MCF 10A (cell line): ENCODE measurements at regions not wholly inside any gene's neighbourhood (a gene's known extent, or its start where the extent isn't known, plus 50 kb on each side); places are given as distances from the start of the nearest gene placed in this dataset.

Experiments
- BruUV-seq: library from RNA; stranded (reverse); fragments of 400-500 nt; replicated peaks from 2 replicates; lab custom pipeline; 2021; lab: Mats Ljungman, UMichigan
- CTCF ChIA-PET: fragments of 300-600 bp; sonication (Branson Sonifier 250); formaldehyde crosslinking; extraction: SDS; loops from one replicate; lab custom pipeline; 2021; ENCODE audit warnings: antibody characterized with exemption, inconsistent platforms; lab: Yijun Ruan, JAX
- POLR2A ChIA-PET: fragments of 300-600, 350-650 bp; sonication (Branson Sonifier 250); formaldehyde crosslinking; extraction: SDS; loops from one replicate; lab custom pipeline; 2020; ENCODE audit warnings: antibody characterized with exemption, inconsistent platforms; lab: Yijun Ruan, JAX
- DNase-seq: peaks from one replicate; pipeline ENCODE4 v3.0.0-alpha.2; 2018; ENCODE audit not compliant: unreplicated experiment
- H3K27ac Mint-ChIP-seq: one replicate; pipeline ENCODE4 v1.8.0; 2022; ENCODE audit warnings: mild to moderate bottlenecking, low read depth, mixed read lengths; ENCODE audit not compliant: unreplicated experiment
- H3K27me3 Mint-ChIP-seq: one replicate; pipeline ENCODE4 v1.8.0; 2022; ENCODE audit warnings: mixed read lengths; ENCODE audit not compliant: insufficient read depth, unreplicated experiment
- H3K36me3 Mint-ChIP-seq: one replicate; pipeline ENCODE4 v1.8.0; 2022; ENCODE audit warnings: mild to moderate bottlenecking, moderate library complexity, mixed read lengths; ENCODE audit not compliant: insufficient read depth, unreplicated experiment
- H3K4me1 Mint-ChIP-seq: one replicate; pipeline ENCODE4 v1.8.0; 2022; ENCODE audit warnings: mixed read lengths; ENCODE audit not compliant: insufficient read depth, unreplicated experiment
- H3K4me3 Mint-ChIP-seq: one replicate; pipeline ENCODE4 v1.8.0; 2022; ENCODE audit warnings: mild to moderate bottlenecking, moderate library complexity, mixed read lengths; ENCODE audit not compliant: unreplicated experiment
- H3K9me3 Mint-ChIP-seq: one replicate; pipeline ENCODE4 v1.8.0; 2022; ENCODE audit warnings: mixed read lengths; ENCODE audit not compliant: unreplicated experiment
- CTCF ChIP-seq: fragments of 200-600 bp; IDR thresholded peaks from one replicate; pipeline ENCODE4 v1.8.0; 2022; ENCODE audit warnings: antibody characterized with exemption, mild to moderate bottlenecking; ENCODE audit not compliant: unreplicated experiment
- intact Hi-C: fragments of 100-400 bp; cut with micrococcal nuclease; formaldehyde crosslinking; loops from 2 replicates; pipeline ENCODE4 v1.14.1; 2022

GRCh38 chr11:32178692-32179091 is 87.8 kb downstream of the RCN1 start:
- no peaks in the 10 kb centered on the region for H3K4me1 Mint-ChIP-seq
- peaks cover 33% of the 10 kb centered on the region for H3K27me3 Mint-ChIP-seq
- no peaks in the 10 kb centered on the region for H3K9me3 Mint-ChIP-seq
- TF ChIP-seq CTCF: no peak
- BruUV-seq: no TSS peak
- no peak for DNase-seq
- ChIA-PET CTCF (interaction anchor here (0.6 to 10.2 kb wide), 10 partner anchors 120 to 960 kb away, joined by 3 to 241 read pairs (median 4); no protein-coding TSS in a partner anchor), POLR2A (no interaction called here)
- H3K4me3 Mint-ChIP-seq: no peak overlapping the region
- no peaks in the 10 kb centered on the region for H3K36me3 Mint-ChIP-seq
- no peak overlapping the region for H3K27ac Mint-ChIP-seq
- intact Hi-C loops: loop anchor here (5.0 to 10.0 kb wide), 3 partner anchors 304 to 1216 kb away; no protein-coding TSS in a partner anchor

- ChIA-PET POLR2A (no interaction called here), CTCF (interaction anchor here (0.8 to 1.4 kb wide), 2 partner anchors 49 to 947 kb away, joined by 3 to 4 read pairs; no protein-coding TSS in a partner anchor)
- H3K4me3 Mint-ChIP-seq: no peak overlapping the region
- no TSS peak for BruUV-seq
- no peaks in the 10 kb centered on the region for H3K9me3 Mint-ChIP-seq
- no peaks in the 10 kb centered on the region for H3K36me3 Mint-ChIP-seq
- H3K4me1 Mint-ChIP-seq: no peaks in the 10 kb centered on the region
- intact Hi-C loops: no loop called here
- DNase-seq: no peak
- peaks cover 51% of the 10 kb centered on the region for H3K27me3 Mint-ChIP-seq
- no peak for TF ChIP-seq CTCF
- no peak overlapping the region for H3K27ac Mint-ChIP-seq
Measured at GRCh38 chr11:32183512-32183911, 92.6 kb downstream of the RCN1 start.

GRCh38 chr11:32184041-32184722 is 93.3 kb downstream of the RCN1 start:
- Mint-ChIP-seq H3K4me3 (no peak overlapping the region), H3K27me3 (peaks cover 45% of the 10 kb centered on the region), H3K27ac (no peak overlapping the region), H3K4me1 (no peaks in the 10 kb centered on the region), H3K36me3 (no peaks in the 10 kb centered on the region), H3K9me3 (no peaks in the 10 kb centered on the region)
- CTCF ChIA-PET: interaction anchor here (0.6 to 0.8 kb wide), 3 partner anchors 48 to 802 kb away, joined by 3 read pairs; no protein-coding TSS in a partner anchor
- intact Hi-C loops: no loop called here
- no peak for TF ChIP-seq CTCF
- no peak for DNase-seq
- no TSS peak for BruUV-seq
- POLR2A ChIA-PET: no interaction called here

GRCh38 chr11:32184723-32185376 is 94.0 kb downstream of the RCN1 start:
- no peaks in the 10 kb centered on the region for H3K9me3 Mint-ChIP-seq
- no peaks in the 10 kb centered on the region for H3K4me1 Mint-ChIP-seq
- POLR2A ChIA-PET: no interaction called here
- H3K4me3 Mint-ChIP-seq: no peak overlapping the region
- H3K27ac Mint-ChIP-seq: no peak overlapping the region
- no peak for DNase-seq
- no TSS peak for BruUV-seq
- TF ChIP-seq CTCF: no peak
- CTCF ChIA-PET: interaction anchor here (0.5 to 0.7 kb wide), 3 partner anchors 122 to 802 kb away, joined by 3 read pairs; no protein-coding TSS in a partner anchor
- H3K27me3 Mint-ChIP-seq: peaks cover 40% of the 10 kb centered on the region
- H3K36me3 Mint-ChIP-seq: no peaks in the 10 kb centered on the region
- intact Hi-C loops: no loop called here
